Tibial artery (tissue), 4 donors: ENCODE measurements at regions not wholly inside any gene's neighbourhood (a gene's known extent, or its start where the extent isn't known, plus 50 kb on each side); places are given as distances from the start of the nearest gene placed in this dataset.

ENCODE experiments used
- DNase-seq, 2 donors: peaks; one replicate each; pipeline ENCODE4 v3.0.0-alpha.2; 2019
- H3K27ac ChIP-seq, 2 donors: fragments of 200-600 bp; sonication (generic) in 1 of 2; 1 replicate in 1 of 2; 2 replicates in 1 of 2; pipeline ENCODE4 v1.5.1; 2018 to 2019; ENCODE audit warnings: mild to moderate bottlenecking in 1 of 2
- H3K27me3 ChIP-seq, 2 donors: fragments of 200-600 bp; sonication (generic) in 1 of 2; one replicate each; pipeline versions ENCODE4 v1.5.1 to v1.6.0; 2016 to 2019
- H3K36me3 ChIP-seq, 3 donors: fragments of 200-600 bp; sonication (generic) in 2 of 3; one replicate each; pipeline ENCODE4 v1.5.1; 2016 to 2019; ENCODE audit warnings: mild to moderate bottlenecking in 2 of 3
- H3K4me1 ChIP-seq, 4 donors: fragments of 200-600 bp; sonication (generic) in 2 of 4; 1 replicate in 3 of 4; 2 replicates in 1 of 4; pipeline ENCODE4 v1.5.1; 2016 to 2019
- H3K4me3 ChIP-seq, 2 donors: fragments of 200-600 bp; sonication (generic) in 1 of 2; 1 replicate in 1 of 2; 2 replicates in 1 of 2; pipeline ENCODE4 v1.5.1; 2018 to 2019; ENCODE audit warnings: mild to moderate bottlenecking in 2 of 2
- H3K9me3 ChIP-seq, 3 donors: fragments of 200-600 bp; sonication (generic) in 1 of 3; one replicate each; pipeline ENCODE4 v1.5.1; 2016 to 2019
- intact Hi-C: fragments of 100-400 bp; cut with DNase I; formaldehyde crosslinking; loops from one replicate; pipeline ENCODE4 v1.15.0; 2023; ENCODE audit warnings: low total_unique reads
- TF ChIP-seq, protein P1 (sequence below), 2 experiments: fragments of 200-600 bp in 1 of 2; fragments of 450-650 bp in 1 of 2; IDR thresholded peaks; one replicate each; pipeline ENCODE4 v1.5.1; 2017 to 2019; ENCODE audit warnings: antibody characterized with exemption in 2 of 2, mild to moderate bottlenecking in 1 of 2, moderate library complexity in 1 of 2

GRCh38 chr6:140398076-140398475, 1023.6 kb upstream of the CITED2 start:
- Histone ChIP-seq H3K36me3 (no peaks in the 10 kb centered on the region), H3K4me1 (peaks cover 0 to 11% (median 0%) of the 10 kb centered on the region in 4 donors), H3K27me3 (no peaks in the 10 kb centered on the region), H3K4me3 (no peak overlapping the region), H3K27ac (no peak overlapping the region), H3K9me3 (no peaks in the 10 kb centered on the region)
- intact Hi-C loops: no loop called here
- no peak for DNase-seq
- TF ChIP-seq, protein P1, sequence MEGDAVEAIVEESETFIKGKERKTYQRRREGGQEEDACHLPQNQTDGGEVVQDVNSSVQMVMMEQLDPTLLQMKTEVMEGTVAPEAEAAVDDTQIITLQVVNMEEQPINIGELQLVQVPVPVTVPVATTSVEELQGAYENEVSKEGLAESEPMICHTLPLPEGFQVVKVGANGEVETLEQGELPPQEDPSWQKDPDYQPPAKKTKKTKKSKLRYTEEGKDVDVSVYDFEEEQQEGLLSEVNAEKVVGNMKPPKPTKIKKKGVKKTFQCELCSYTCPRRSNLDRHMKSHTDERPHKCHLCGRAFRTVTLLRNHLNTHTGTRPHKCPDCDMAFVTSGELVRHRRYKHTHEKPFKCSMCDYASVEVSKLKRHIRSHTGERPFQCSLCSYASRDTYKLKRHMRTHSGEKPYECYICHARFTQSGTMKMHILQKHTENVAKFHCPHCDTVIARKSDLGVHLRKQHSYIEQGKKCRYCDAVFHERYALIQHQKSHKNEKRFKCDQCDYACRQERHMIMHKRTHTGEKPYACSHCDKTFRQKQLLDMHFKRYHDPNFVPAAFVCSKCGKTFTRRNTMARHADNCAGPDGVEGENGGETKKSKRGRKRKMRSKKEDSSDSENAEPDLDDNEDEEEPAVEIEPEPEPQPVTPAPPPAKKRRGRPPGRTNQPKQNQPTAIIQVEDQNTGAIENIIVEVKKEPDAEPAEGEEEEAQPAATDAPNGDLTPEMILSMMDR (IDR thresholded peaks at IDR 0.05): no peak

DNA sequence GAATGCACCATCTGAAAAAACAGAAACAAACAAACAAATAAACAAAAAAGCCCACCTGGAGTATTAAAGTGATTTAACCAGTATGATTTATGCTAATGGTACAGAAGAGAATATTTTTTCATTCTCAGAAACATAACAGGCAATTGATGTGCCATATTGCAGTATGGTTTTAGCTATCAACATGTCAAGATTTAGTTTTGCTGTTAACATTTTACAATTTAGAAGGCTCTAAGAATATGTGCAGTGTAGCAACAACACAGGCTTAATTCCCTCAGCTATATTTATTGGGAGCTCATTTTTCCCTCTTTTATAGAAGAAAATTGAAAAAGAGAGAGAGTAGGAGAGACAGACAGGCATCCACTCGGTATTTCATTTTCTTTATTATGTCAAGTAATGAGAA, 1022.7 kb upstream of the CITED2 start:
- TF ChIP-seq, protein P1 (IDR thresholded peaks at IDR 0.05): no peak
- Histone ChIP-seq H3K36me3 (no peaks in the 10 kb centered on the region), H3K4me3 (no peak overlapping the region), H3K4me1 (peaks cover 0 to 10% (median 0%) of the 10 kb centered on the region in 4 donors), H3K27ac (no peak overlapping the region), H3K27me3 (no peaks in the 10 kb centered on the region), H3K9me3 (no peaks in the 10 kb centered on the region)
- intact Hi-C loops: no loop called here
- DNase-seq: no peak

DNA sequence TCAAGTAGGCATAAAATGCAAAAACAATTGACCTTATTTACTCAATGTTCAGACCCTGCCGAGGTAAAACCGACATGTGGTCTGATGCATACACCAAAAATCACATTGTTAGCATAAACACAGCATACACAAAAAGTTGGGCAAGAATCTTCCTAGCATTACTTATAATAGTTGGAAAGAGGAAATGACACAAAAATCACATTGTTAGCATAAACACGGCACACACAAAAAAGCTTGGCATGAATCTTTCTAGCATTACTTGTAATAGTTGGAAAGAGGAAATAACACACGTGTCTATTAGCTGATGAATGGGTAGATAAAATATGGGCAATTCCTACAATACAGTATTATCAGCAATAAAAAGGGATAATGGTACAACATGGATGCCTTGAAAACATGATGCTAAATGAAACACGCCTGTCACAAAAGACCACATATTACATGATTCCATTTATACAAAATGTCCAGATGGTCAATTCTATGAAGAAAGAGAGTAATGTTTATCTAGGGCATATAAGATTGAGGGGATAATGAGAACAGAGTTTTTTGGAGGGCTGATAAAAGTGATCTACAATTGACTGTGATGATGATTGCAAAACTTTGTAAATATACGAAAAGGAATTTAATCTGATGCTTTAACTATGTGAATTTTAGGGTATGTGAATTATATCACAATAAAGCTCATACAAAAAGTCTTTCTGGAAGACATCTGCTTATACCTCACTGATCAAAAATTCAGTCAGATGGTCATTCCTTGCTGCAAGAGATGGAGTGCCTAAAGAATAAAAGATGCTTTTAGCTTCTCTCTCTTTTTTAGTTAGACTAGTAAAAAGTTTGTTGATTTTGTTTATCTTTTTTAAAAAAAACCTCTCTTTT, 1019.5 kb upstream of the CITED2 start:
- Histone ChIP-seq H3K4me1 (peaks cover 0 to 5% (median 0%) of the 10 kb centered on the region in 4 donors), H3K27me3 (no peaks in the 10 kb centered on the region), H3K4me3 (no peak overlapping the region), H3K36me3 (no peaks in the 10 kb centered on the region), H3K27ac (no peak overlapping the region), H3K9me3 (no peaks in the 10 kb centered on the region)
- no peak for DNase-seq
- intact Hi-C loops: no loop called here
- TF ChIP-seq, protein P1 (IDR thresholded peaks at IDR 0.05): no peak

DNA sequence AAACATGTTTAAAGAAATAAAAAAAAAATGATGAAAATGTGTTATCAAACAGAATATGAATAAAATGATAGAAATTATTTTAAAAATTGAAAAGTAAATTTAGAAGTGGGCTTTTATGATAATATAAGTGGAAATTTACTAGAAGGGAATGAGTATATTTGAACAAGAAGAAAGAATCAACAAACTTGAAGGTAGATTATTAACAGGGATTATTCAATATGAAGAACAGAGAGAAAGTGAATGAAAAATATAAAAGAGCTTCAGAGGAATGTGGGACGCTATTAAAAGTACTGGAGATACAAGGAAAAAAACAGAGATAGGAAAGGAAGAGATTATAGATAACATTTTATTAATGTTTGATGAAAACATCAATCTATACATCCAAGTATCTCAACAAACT, 1014.4 kb upstream of the CITED2 start:
- H3K4me3 ChIP-seq: no peak overlapping the region
- TF ChIP-seq, protein P1 (IDR thresholded peaks at IDR 0.05): no peak
- H3K4me1 ChIP-seq: no peaks in the 10 kb centered on the region
- no peaks in the 10 kb centered on the region for H3K27me3 ChIP-seq
- intact Hi-C loops: no loop called here
- H3K36me3 ChIP-seq: no peaks in the 10 kb centered on the region
- H3K27ac ChIP-seq: no peak overlapping the region
- no peaks in the 10 kb centered on the region for H3K9me3 ChIP-seq
- no peak for DNase-seq

- no peaks in the 10 kb centered on the region for H3K36me3 ChIP-seq
- DNase-seq: no peak
- intact Hi-C loops: no loop called here
- no peaks in the 10 kb centered on the region for H3K27me3 ChIP-seq
- no peaks in the 10 kb centered on the region for H3K9me3 ChIP-seq
- no peak overlapping the region for H3K27ac ChIP-seq
- H3K4me3 ChIP-seq: no peak overlapping the region
- H3K4me1 ChIP-seq: no peaks in the 10 kb centered on the region
- TF ChIP-seq, protein P1 (IDR thresholded peaks at IDR 0.05): no peak
Observed at GRCh38 chr6:140388192-140388802, 1013.8 kb upstream of the CITED2 start.
